ENCODE measurements at regions not wholly inside any gene's neighbourhood (a gene's known extent, or its start where the extent isn't known, plus 50 kb on each side); places are given as distances from the start of the nearest gene placed in this dataset.

- Histone ChIP-seq H3K4me3 (ENCODE audit: low read depth, low read length, poor library complexity, severe bottlenecking) (no peak overlapping the region), H3K36me3 (ENCODE audit: insufficient read depth, low read length, poor library complexity, severe bottlenecking) (no peaks in the 10 kb centered on the region), H3K9me3 (ENCODE audit: low read depth, low read length, poor library complexity, severe bottlenecking) (no peaks in the 10 kb centered on the region), H3K27ac (ENCODE audit: low read depth, low read length, poor library complexity, severe bottlenecking) (no peak overlapping the region), H3K27me3 (replicated peaks; ENCODE audit: insufficient read depth, low read depth, low read length, poor library complexity) (peaks cover 74% of the 10 kb centered on the region), H3K4me1 (ENCODE audit: insufficient read depth, low read length, poor library complexity, severe bottlenecking) (no peaks in the 10 kb centered on the region)
- POLR2A ChIA-PET (ENCODE audit: low non-redundant PET) = no interaction called here
- intact Hi-C loops (cut with micrococcal nuclease; ENCODE audit: unreplicated experiment) = loop anchor here (10.0 kb wide), 1 partner anchor 327 kb away; no protein-coding TSS in a partner anchor
- CTCF ChIA-PET = no interaction called here
- TF ChIP-seq EZH2 (IDR thresholded peaks at IDR 0.05; ENCODE audit: borderline replicate concordance, low read depth, low read length, poor library complexity, severe bottlenecking) = no peak
- TF ChIP-seq, protein P1, sequence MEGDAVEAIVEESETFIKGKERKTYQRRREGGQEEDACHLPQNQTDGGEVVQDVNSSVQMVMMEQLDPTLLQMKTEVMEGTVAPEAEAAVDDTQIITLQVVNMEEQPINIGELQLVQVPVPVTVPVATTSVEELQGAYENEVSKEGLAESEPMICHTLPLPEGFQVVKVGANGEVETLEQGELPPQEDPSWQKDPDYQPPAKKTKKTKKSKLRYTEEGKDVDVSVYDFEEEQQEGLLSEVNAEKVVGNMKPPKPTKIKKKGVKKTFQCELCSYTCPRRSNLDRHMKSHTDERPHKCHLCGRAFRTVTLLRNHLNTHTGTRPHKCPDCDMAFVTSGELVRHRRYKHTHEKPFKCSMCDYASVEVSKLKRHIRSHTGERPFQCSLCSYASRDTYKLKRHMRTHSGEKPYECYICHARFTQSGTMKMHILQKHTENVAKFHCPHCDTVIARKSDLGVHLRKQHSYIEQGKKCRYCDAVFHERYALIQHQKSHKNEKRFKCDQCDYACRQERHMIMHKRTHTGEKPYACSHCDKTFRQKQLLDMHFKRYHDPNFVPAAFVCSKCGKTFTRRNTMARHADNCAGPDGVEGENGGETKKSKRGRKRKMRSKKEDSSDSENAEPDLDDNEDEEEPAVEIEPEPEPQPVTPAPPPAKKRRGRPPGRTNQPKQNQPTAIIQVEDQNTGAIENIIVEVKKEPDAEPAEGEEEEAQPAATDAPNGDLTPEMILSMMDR (conservative IDR thresholded peaks at IDR 0.05; ENCODE audit: low read depth, low read length) = no peak
- DNase-seq (ENCODE audit: low spot score) = no peak
- no TSS peak for BruUV-seq (replicated peaks)
These were observed 131.4 kb downstream of the NDUFA12 start for GRCh38 chr12:94872007-94872653.

DNA sequence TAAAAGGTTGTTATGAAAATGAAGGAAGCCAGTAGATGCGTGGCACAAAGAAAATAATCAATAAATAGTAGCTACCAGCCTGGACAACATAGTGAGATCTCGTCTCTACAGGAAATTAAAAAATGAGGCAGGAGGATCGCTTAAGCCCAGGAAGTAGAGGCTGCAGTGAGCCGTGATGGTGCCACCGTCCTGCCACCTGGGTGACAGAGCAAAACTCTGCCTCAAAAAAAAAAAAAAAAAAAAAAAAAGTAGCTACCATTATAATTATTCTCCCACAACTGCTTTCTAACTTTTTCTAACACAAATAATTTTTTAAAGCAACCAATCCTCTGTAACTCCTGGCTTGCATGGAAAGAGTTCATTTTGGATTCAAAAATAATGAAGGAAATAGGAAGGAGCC lies 133.0 kb downstream of the NDUFA12 start:
- CTCF ChIA-PET = no interaction called here

DNA sequence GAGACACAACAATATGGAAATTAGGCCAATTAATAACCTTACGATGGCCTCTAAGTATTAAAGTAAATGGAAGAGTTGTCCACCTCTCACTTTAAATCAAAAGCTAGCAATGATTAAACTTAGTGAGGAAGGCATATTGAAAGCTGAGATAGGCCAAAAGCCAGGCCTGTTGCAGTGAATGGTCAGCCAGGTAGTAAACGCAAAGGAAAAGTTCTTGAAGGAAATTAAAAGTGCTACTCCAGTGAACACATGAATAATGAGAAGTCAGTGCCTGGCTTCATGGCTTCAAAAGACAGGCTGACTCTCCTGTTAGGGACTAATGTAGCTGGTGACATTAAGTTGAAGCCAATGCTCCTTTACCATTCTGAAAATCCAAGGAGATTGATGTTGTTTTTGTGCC lies 135.3 kb downstream of the NDUFA12 start:
- Histone ChIP-seq H3K27ac (ENCODE audit: low read depth, low read length, poor library complexity, severe bottlenecking) (no peak overlapping the region), H3K9me3 (ENCODE audit: low read depth, low read length, poor library complexity, severe bottlenecking) (no peaks in the 10 kb centered on the region), H3K4me3 (ENCODE audit: low read depth, low read length, poor library complexity, severe bottlenecking) (no peak overlapping the region), H3K27me3 (replicated peaks; ENCODE audit: insufficient read depth, low read depth, low read length, poor library complexity) (peaks cover 53% of the 10 kb centered on the region), H3K4me1 (ENCODE audit: insufficient read depth, low read length, poor library complexity, severe bottlenecking) (no peaks in the 10 kb centered on the region), H3K36me3 (ENCODE audit: insufficient read depth, low read length, poor library complexity, severe bottlenecking) (no peaks in the 10 kb centered on the region)
- POLR2A ChIA-PET (ENCODE audit: low non-redundant PET) = no interaction called here
- CTCF ChIA-PET = no interaction called here
- DNase-seq (ENCODE audit: low spot score) = no peak
- BruUV-seq (replicated peaks) = no TSS peak
- TF ChIP-seq, protein P1 (conservative IDR thresholded peaks at IDR 0.05; ENCODE audit: low read depth, low read length) = no peak
- TF ChIP-seq EZH2 (IDR thresholded peaks at IDR 0.05; ENCODE audit: borderline replicate concordance, low read depth, low read length, poor library complexity, severe bottlenecking) = no peak
- intact Hi-C loops (cut with micrococcal nuclease; ENCODE audit: unreplicated experiment) = no loop called here

More for the DNA sequence above, 133.0 kb downstream of the NDUFA12 start:
- Histone ChIP-seq H3K4me1 (ENCODE audit: insufficient read depth, low read length, poor library complexity, severe bottlenecking) (no peaks in the 10 kb centered on the region), H3K9me3 (ENCODE audit: low read depth, low read length, poor library complexity, severe bottlenecking) (no peaks in the 10 kb centered on the region), H3K36me3 (ENCODE audit: insufficient read depth, low read length, poor library complexity, severe bottlenecking) (no peaks in the 10 kb centered on the region), H3K27me3 (replicated peaks; ENCODE audit: insufficient read depth, low read depth, low read length, poor library complexity) (peaks cover 68% of the 10 kb centered on the region), H3K27ac (ENCODE audit: low read depth, low read length, poor library complexity, severe bottlenecking) (no peak overlapping the region), H3K4me3 (ENCODE audit: low read depth, low read length, poor library complexity, severe bottlenecking) (no peak overlapping the region)
- no peak for DNase-seq (ENCODE audit: low spot score)
- BruUV-seq (replicated peaks) = no TSS peak
- POLR2A ChIA-PET (ENCODE audit: low non-redundant PET) = no interaction called here
- intact Hi-C loops (cut with micrococcal nuclease; ENCODE audit: unreplicated experiment) = loop anchor here (10.0 kb wide), 1 partner anchor 326 kb away; no protein-coding TSS in a partner anchor
- TF ChIP-seq EZH2 (IDR thresholded peaks at IDR 0.05; ENCODE audit: borderline replicate concordance, low read depth, low read length, poor library complexity, severe bottlenecking) = no peak
- TF ChIP-seq, protein P1 (conservative IDR thresholded peaks at IDR 0.05; ENCODE audit: low read depth, low read length) = no peak

Data from A673 (cell line).